Adrenal gland (tissue), 9 donors: ENCODE measurements at regions not wholly inside any gene's neighbourhood (a gene's known extent, or its start where the extent isn't known, plus 50 kb on each side); places are given as distances from the start of the nearest gene placed in this dataset.

Experiments used
- DNase-seq, 7 donors: peaks; one replicate each; pipeline ENCODE4 v3.0.0-alpha.2; 2019 to 2020
- H3K27ac ChIP-seq, 5 donors: fragments of 200-600 bp; sonication (generic) in 4 of 5; 1 replicate in 3 of 5; 2 replicates in 2 of 5; pipeline versions ENCODE4 v1.5.1 to v1.8.0; 2016 to 2020; ENCODE audit warnings: mild to moderate bottlenecking in 1 of 5
- H3K27me3 ChIP-seq: fragments of 200-600 bp; 2 replicates; pipeline ENCODE4 v1.8.0; 2021
- H3K36me3 ChIP-seq, 2 donors: fragments of 200-600 bp; replicated peaks in 1 of 2; 1 replicate in 1 of 2; 2 replicates in 1 of 2; pipeline versions ENCODE4 v1.5.1 to v1.8.0; 2018 to 2022
- H3K4me1 ChIP-seq, 2 donors: fragments of 200-600 bp; replicated peaks in 1 of 2; 1 replicate in 1 of 2; 2 replicates in 1 of 2; pipeline versions ENCODE4 v1.5.1 to v1.8.0; 2018 to 2021
- H3K4me3 ChIP-seq, 4 donors: fragments of 200-600 bp; sonication (generic) in 3 of 4; one replicate each; pipeline ENCODE4 v1.5.1; 2016 to 2018
- H3K9me3 ChIP-seq, 3 donors: fragments of 200-600 bp; sonication (generic) in 1 of 3; replicated peaks in 1 of 3; 1 replicate in 2 of 3; 2 replicates in 1 of 3; pipeline versions ENCODE4 v1.5.1 to v1.8.0; 2016 to 2021
- POLR2A ChIP-seq, 2 donors: fragments of 450-650 bp; IDR thresholded peaks; one replicate each; pipeline ENCODE4 v1.6.1; 2017; ENCODE audit warnings: antibody characterized with exemption in 2 of 2, mild to moderate bottlenecking in 2 of 2, moderate library complexity in 1 of 2
- WGBS, 4 donors: extraction: QIAGEN DNeasy Blood & Tissue Kit in 2 of 4; methylation state at CpG; one replicate each; pipeline versions ENCODE4 v1.1.5 to v1.1.7; 2013 to 2017; 5-methylcytosine and 5-hydroxymethylcytosine counted together
- intact Hi-C, 2 donors: fragments of 100-400 bp; cut with DNase I; formaldehyde crosslinking; loops; one replicate each; pipeline versions ENCODE4 v1.14.1 to v1.15.0; 2022 to 2023
- TF ChIP-seq, protein P1 (sequence below), 6 experiments: fragments of 450-650 bp in 4 of 6; fragments of 200-600 bp in 2 of 6; sonication (generic) in 1 of 6; IDR thresholded peaks; 1 replicate in 5 of 6; 2 replicates in 1 of 6; pipeline versions ENCODE4 v1.5.1 to v1.8.0; 2016 to 2021; ENCODE audit warnings: antibody characterized with exemption in 6 of 6, mild to moderate bottlenecking in 2 of 6, moderate library complexity in 1 of 6
- donor health status: healthy with polysubstance abuse.
- donor health status: Bipolar disorder and iron deficiency.
- donor health status: DM: yes; HTN: yes; CAD: no.
- donor health status: DM: no; HTN: no; CAD: no.
- donor health status: DM: no; HTN: no; CAD: no.

GRCh38 chr5:40334242-40334635 is 345.5 kb upstream of the PTGER4 start:
- WGBS, 4 donors, result 62 to 72% (median 67%) methylated on average over 1 of the region's 1 CpG
- TF ChIP-seq POLR2A (IDR thresholded peaks at IDR 0.05), result no peak
- TF ChIP-seq, protein P1, sequence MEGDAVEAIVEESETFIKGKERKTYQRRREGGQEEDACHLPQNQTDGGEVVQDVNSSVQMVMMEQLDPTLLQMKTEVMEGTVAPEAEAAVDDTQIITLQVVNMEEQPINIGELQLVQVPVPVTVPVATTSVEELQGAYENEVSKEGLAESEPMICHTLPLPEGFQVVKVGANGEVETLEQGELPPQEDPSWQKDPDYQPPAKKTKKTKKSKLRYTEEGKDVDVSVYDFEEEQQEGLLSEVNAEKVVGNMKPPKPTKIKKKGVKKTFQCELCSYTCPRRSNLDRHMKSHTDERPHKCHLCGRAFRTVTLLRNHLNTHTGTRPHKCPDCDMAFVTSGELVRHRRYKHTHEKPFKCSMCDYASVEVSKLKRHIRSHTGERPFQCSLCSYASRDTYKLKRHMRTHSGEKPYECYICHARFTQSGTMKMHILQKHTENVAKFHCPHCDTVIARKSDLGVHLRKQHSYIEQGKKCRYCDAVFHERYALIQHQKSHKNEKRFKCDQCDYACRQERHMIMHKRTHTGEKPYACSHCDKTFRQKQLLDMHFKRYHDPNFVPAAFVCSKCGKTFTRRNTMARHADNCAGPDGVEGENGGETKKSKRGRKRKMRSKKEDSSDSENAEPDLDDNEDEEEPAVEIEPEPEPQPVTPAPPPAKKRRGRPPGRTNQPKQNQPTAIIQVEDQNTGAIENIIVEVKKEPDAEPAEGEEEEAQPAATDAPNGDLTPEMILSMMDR (IDR thresholded peaks at IDR 0.05), result no peak
- intact Hi-C loops, result no loop called here

GRCh38 chr5:40333459-40334241 is 346.1 kb upstream of the PTGER4 start:
- H3K9me3 ChIP-seq, result no peaks in the 10 kb centered on the region
- DNase-seq, result no peak
- no peak for TF ChIP-seq POLR2A (IDR thresholded peaks at IDR 0.05)
- TF ChIP-seq, protein P1 (IDR thresholded peaks at IDR 0.05), result no peak
- H3K4me3 ChIP-seq, result no peak overlapping the region
- H3K27me3 ChIP-seq, result no peaks in the 10 kb centered on the region
- no peak overlapping the region for H3K27ac ChIP-seq
- WGBS, 4 donors, result 75 to 80% (median 79%) methylated on average over 4 of the region's 4 CpGs
- no peaks in the 10 kb centered on the region for H3K36me3 ChIP-seq
- no peaks in the 10 kb centered on the region for H3K4me1 ChIP-seq
- intact Hi-C loops, result no loop called here

More at GRCh38 chr5:40334242-40334635, 345.5 kb upstream of the PTGER4 start:
- no peak for DNase-seq
- no peaks in the 10 kb centered on the region for H3K27me3 ChIP-seq
- H3K27ac ChIP-seq, result no peak overlapping the region
- H3K36me3 ChIP-seq, result no peaks in the 10 kb centered on the region
- no peaks in the 10 kb centered on the region for H3K9me3 ChIP-seq
- no peak overlapping the region for H3K4me3 ChIP-seq
- no peaks in the 10 kb centered on the region for H3K4me1 ChIP-seq

- H3K27ac ChIP-seq, result no peak overlapping the region
- 41 to 70% (median 68%) methylated on average over 1 of the region's 1 CpG for WGBS, 4 donors
- no peak for DNase-seq
- TF ChIP-seq, protein P1 (IDR thresholded peaks at IDR 0.05), result no peak
- TF ChIP-seq POLR2A (IDR thresholded peaks at IDR 0.05), result no peak
- H3K27me3 ChIP-seq, result no peaks in the 10 kb centered on the region
- H3K4me1 ChIP-seq, result no peaks in the 10 kb centered on the region
- intact Hi-C loops, result no loop called here
- no peak overlapping the region for H3K4me3 ChIP-seq
- H3K36me3 ChIP-seq, result no peaks in the 10 kb centered on the region
- H3K9me3 ChIP-seq, result no peaks in the 10 kb centered on the region
Measured at GRCh38 chr5:40332970-40333369, 346.7 kb upstream of the PTGER4 start.

DNA sequence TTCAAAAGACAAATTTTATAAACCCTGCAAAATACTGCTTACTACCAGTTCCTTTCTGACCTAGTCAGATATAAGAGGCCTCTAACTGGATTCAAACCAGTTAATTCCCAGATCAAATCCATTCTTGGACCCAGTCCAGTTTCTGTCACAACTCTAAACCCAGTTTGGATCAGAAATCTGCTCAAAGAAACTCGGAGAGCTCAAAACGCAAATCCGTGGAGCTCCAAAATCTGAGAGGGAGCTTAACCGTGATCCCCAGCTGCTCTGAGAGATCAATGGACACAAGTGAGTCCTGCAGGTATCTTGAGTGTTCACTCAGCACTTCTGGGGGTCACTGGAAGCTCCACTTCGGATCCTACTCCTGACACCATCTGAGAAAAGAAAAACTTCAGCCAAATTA is 348.1 kb upstream of the PTGER4 start:
- 80 to 91% (median 86%) methylated on average over 5 of the region's 5 CpGs for WGBS, 4 donors
- intact Hi-C loops, result no loop called here
- Histone ChIP-seq H3K9me3 (no peaks in the 10 kb centered on the region), H3K36me3 (no peaks in the 10 kb centered on the region), H3K4me3 (no peak overlapping the region), H3K27ac (no peak overlapping the region), H3K4me1 (no peaks in the 10 kb centered on the region), H3K27me3 (no peaks in the 10 kb centered on the region)
- DNase-seq, result no peak
- TF ChIP-seq, protein P1 (IDR thresholded peaks at IDR 0.05), result no peak
- no peak for TF ChIP-seq POLR2A (IDR thresholded peaks at IDR 0.05)
